Nephron (organoid): ENCODE measurements at regions not wholly inside any gene's neighbourhood (a gene's known extent, or its start where the extent isn't known, plus 50 kb on each side); places are given as distances from the start of the nearest gene placed in this dataset.
"Not testable (repeated sequence)": the region's sequence is repeated elsewhere in the genome, so short reads cannot be mapped to it uniquely, and the experiment has no call there.

Experiments used
- H3K27ac Mint-ChIP-seq, 3 experiments: 2 replicates each; pipeline ENCODE4 v1.8.0; 2020; ENCODE audit warnings: mixed read lengths in 3 of 3, mild to moderate bottlenecking in 2 of 3, moderate library complexity in 1 of 3
- H3K27me3 Mint-ChIP-seq: 2 replicates; pipeline ENCODE4 v1.8.0; 2021; ENCODE audit warnings: low read depth, mild to moderate bottlenecking, moderate library complexity, mixed read lengths
- H3K36me3 Mint-ChIP-seq: 2 replicates; pipeline ENCODE4 v1.8.0; 2020; ENCODE audit warnings: low read depth, mixed read lengths
- H3K4me1 Mint-ChIP-seq: 2 replicates; pipeline ENCODE4 v1.8.0; 2020; ENCODE audit warnings: mixed read lengths
- H3K4me3 Mint-ChIP-seq, 3 experiments: 2 replicates each; pipeline ENCODE4 v1.8.0; 2020; ENCODE audit warnings: mild to moderate bottlenecking in 3 of 3, mixed read lengths in 3 of 3, moderate library complexity in 2 of 3
- H3K9me3 Mint-ChIP-seq: 2 replicates; pipeline ENCODE4 v1.8.0; 2020; ENCODE audit warnings: mixed read lengths
- TF ChIP-seq, protein P1 (sequence below), 3 experiments: fragments of 200-600 bp; sonication (generic); IDR thresholded peaks; one replicate each; pipeline ENCODE4 v1.5.0; 2021; ENCODE audit warnings: antibody characterized with exemption in 3 of 3; ENCODE audit not compliant: unreplicated experiment in 3 of 3

DNA sequence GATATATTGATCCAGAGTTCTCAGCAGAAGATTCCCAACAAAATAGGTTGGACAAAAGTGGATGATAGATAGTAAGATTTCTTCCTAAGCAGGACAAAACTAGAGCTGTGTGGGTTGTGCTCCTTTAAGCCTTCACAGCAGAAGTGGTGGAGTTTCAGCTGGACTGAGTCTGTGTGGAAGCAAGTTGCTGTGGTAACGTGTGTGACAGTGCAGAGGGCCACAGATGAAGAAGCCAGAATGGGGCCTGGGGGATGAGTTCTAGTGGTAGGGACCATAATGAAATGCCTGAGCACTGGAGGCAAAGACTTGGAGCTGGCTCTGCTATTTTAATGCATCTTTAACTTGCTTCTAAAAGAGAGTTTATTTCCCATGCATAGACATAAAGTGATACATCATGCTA, 238.7 kb upstream of the POGK start:
- Mint-ChIP-seq H3K4me3 (no peak overlapping the region), H3K36me3 (no peaks in the 10 kb centered on the region), H3K4me1 (no peaks in the 10 kb centered on the region), H3K27me3 (peaks cover 29% of the 10 kb centered on the region), H3K9me3 (no peaks in the 10 kb centered on the region), H3K27ac (no peak overlapping the region)
- TF ChIP-seq, protein P1, sequence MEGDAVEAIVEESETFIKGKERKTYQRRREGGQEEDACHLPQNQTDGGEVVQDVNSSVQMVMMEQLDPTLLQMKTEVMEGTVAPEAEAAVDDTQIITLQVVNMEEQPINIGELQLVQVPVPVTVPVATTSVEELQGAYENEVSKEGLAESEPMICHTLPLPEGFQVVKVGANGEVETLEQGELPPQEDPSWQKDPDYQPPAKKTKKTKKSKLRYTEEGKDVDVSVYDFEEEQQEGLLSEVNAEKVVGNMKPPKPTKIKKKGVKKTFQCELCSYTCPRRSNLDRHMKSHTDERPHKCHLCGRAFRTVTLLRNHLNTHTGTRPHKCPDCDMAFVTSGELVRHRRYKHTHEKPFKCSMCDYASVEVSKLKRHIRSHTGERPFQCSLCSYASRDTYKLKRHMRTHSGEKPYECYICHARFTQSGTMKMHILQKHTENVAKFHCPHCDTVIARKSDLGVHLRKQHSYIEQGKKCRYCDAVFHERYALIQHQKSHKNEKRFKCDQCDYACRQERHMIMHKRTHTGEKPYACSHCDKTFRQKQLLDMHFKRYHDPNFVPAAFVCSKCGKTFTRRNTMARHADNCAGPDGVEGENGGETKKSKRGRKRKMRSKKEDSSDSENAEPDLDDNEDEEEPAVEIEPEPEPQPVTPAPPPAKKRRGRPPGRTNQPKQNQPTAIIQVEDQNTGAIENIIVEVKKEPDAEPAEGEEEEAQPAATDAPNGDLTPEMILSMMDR (IDR thresholded peaks at IDR 0.05; ENCODE audit: unreplicated experiment in 3 of 3) = no peak

DNA sequence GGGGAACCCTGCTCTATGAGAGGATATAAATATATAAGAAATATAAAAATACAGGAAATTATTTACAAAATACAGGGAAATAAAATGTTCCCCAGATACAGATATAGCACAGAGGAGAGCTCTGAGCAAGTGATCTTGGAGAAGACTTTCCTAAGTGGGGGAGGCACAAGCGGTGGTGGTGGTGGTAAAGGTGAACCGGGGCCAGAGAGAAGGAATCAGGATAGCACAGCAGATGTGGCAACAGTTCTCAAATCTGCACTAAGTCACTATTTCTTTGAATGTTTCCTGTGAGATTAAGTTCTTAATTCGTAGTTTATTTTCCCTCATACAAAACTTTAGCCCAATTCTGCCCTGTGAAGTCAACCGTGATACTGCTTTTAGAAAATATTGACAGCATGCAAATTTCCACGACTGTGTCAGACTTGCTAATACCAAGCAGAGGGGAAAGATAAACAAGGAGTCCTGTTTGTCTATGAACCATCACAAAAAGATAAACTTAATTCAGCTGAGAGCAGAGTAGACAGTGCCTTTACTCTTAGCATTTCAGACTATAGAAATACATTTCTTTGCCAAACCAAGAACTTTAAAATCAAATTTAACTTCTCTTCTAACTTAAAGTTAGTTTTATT, 237.5 kb upstream of the POGK start:
- H3K36me3 Mint-ChIP-seq = no peaks in the 10 kb centered on the region
- H3K9me3 Mint-ChIP-seq = no peaks in the 10 kb centered on the region
- TF ChIP-seq, protein P1 (IDR thresholded peaks at IDR 0.05; ENCODE audit: unreplicated experiment in 3 of 3) = no peak
- H3K4me3 Mint-ChIP-seq = no peak overlapping the region
- no peaks in the 10 kb centered on the region for H3K4me1 Mint-ChIP-seq
- H3K27ac Mint-ChIP-seq = no peak overlapping the region
- H3K27me3 Mint-ChIP-seq = peaks cover 29% of the 10 kb centered on the region

DNA sequence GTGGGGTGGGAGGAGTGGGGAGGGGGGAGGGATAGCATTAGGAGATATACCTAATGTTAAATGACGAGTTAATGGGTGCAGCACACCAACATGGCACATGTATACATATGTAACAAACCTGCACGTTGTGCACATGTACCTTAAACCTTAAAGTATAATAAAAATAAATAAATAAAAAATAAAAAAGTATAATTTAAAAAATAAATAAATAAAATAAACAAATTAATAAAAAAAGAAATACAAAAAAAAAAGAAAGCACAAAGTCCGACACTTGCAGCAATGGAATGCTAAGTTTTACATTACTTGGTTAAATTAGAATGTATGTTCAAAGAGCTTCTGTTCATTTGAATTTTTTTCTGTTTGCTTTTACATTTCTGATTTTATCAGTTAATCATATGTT, 236.5 kb upstream of the POGK start:
- not testable (repeated sequence) for H3K4me3 Mint-ChIP-seq, H3K36me3 Mint-ChIP-seq, H3K9me3 Mint-ChIP-seq, H3K4me1 Mint-ChIP-seq, H3K27ac Mint-ChIP-seq
- H3K27me3 Mint-ChIP-seq = peaks cover 29% of the 10 kb centered on the region

DNA sequence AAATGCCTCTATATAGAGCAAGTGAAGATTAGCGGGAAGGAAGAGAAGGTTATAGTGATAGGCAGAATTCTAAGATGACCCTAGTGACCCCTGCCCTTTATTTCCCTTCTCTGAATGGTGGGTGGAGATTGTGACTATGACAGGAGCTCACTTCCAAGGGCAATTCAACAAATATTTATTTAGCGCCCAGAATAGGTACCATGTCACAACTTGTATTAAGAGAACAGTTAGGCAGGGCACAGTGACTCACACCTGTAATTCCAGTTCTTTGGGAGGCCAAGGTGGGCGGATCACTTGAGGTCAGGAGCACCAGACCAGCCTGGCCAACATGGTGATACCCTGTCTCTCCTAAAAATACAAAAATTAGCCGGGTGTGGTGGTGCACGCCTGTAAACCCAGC, 236.0 kb upstream of the POGK start:
- H3K9me3 Mint-ChIP-seq = no peaks in the 10 kb centered on the region
- H3K4me1 Mint-ChIP-seq = no peaks in the 10 kb centered on the region
- H3K27ac Mint-ChIP-seq = no peak overlapping the region
- H3K36me3 Mint-ChIP-seq = no peaks in the 10 kb centered on the region
- peaks cover 29% of the 10 kb centered on the region for H3K27me3 Mint-ChIP-seq
- no peak overlapping the region for H3K4me3 Mint-ChIP-seq
- TF ChIP-seq, protein P1 (IDR thresholded peaks at IDR 0.05; ENCODE audit: unreplicated experiment in 3 of 3) = no peak

DNA sequence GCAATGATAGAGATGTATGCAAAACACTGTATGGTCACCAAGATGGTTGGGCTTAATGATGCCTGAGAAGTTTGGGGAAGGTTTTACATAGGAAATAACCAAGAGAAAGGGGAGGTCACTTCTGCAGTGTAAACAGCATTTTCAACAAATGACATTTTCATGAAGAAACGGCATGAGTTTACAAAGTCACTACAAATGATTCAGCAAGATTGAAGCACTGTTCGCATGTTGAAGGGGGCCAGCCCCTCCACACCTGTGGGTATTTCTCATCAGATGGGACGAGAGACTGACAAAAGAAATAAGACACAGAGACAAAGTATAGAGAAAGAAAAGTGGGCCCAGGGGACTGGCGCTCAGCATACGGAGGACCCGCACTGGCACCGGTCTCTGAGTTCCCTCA, 234.1 kb upstream of the POGK start:
- no peaks in the 10 kb centered on the region for H3K36me3 Mint-ChIP-seq
- H3K9me3 Mint-ChIP-seq = no peaks in the 10 kb centered on the region
- peaks cover 19% of the 10 kb centered on the region for H3K27me3 Mint-ChIP-seq
- TF ChIP-seq, protein P1 (IDR thresholded peaks at IDR 0.05; ENCODE audit: unreplicated experiment in 3 of 3) = no peak
- no peak overlapping the region for H3K27ac Mint-ChIP-seq
- no peak overlapping the region for H3K4me3 Mint-ChIP-seq
- H3K4me1 Mint-ChIP-seq = no peaks in the 10 kb centered on the region

DNA sequence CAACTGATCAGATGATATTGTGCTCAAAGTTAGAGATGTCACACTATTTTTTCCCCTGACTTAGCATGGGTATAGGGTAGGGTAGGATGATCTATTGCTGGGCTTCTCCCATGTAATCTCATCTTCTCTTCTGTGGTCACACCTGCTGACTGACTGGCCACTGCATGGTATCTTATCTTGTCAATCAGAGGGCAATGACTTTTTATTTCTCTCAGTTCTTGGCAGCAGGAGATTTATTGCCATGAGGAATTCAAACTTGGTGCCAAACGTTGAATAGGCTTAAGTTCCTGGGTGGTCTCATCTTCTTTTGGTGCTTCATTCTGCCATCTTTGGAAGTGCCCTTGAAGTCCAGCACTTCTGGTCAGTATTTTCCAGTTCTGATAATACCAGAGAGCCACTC, 226.4 kb upstream of the POGK start:
- TF ChIP-seq, protein P1 (IDR thresholded peaks at IDR 0.05; ENCODE audit: unreplicated experiment in 3 of 3) = no peak
- no peak overlapping the region for H3K4me3 Mint-ChIP-seq
- no peaks in the 10 kb centered on the region for H3K9me3 Mint-ChIP-seq
- no peaks in the 10 kb centered on the region for H3K27me3 Mint-ChIP-seq
- no peaks in the 10 kb centered on the region for H3K36me3 Mint-ChIP-seq
- H3K4me1 Mint-ChIP-seq = no peaks in the 10 kb centered on the region
- no peak overlapping the region for H3K27ac Mint-ChIP-seq
